Trophoblast cell (in vitro differentiated cells and primary cell): ENCODE measurements at regions not wholly inside any gene's neighbourhood (a gene's known extent, or its start where the extent isn't known, plus 50 kb on each side); places are given as distances from the start of the nearest gene placed in this dataset.

ENCODE experiments used
- DNase-seq, 2 donors: peaks; one replicate each; pipeline ENCODE4 v3.0.0-alpha.2; 2016
- H2AFZ ChIP-seq: 2 replicates; pipeline ENCODE4 v1.6.1; 2013; ENCODE audit warnings: low read length, moderate library complexity, mild to moderate bottlenecking; ENCODE audit not compliant: insufficient read depth, poor library complexity
- H2AK5ac ChIP-seq: 2 replicates; pipeline ENCODE4 v1.6.1; 2013; ENCODE audit warnings: mild to moderate bottlenecking, low read length
- H2BK120ac ChIP-seq: 2 replicates; pipeline ENCODE4 v1.6.1; 2013; ENCODE audit warnings: low read length, mild to moderate bottlenecking, moderate library complexity; ENCODE audit not compliant: insufficient read depth, poor library complexity
- H2BK12ac ChIP-seq: 2 replicates; pipeline ENCODE4 v1.6.1; 2013; ENCODE audit warnings: mild to moderate bottlenecking, low read length, moderate library complexity
- H2BK5ac ChIP-seq: 2 replicates; pipeline ENCODE4 v1.6.1; 2013; ENCODE audit warnings: low read length, low read depth, moderate library complexity, mild to moderate bottlenecking; ENCODE audit not compliant: poor library complexity
- H3K14ac ChIP-seq: 2 replicates; pipeline ENCODE4 v1.6.1; 2013; ENCODE audit warnings: mild to moderate bottlenecking, low read length
- H3K18ac ChIP-seq: 2 replicates; pipeline ENCODE4 v1.6.1; 2013; ENCODE audit warnings: mild to moderate bottlenecking, low read length
- H3K23ac ChIP-seq: 2 replicates; pipeline ENCODE4 v1.6.1; 2013; ENCODE audit warnings: low read length
- H3K27ac ChIP-seq: 2 replicates; pipeline ENCODE4 v1.5.1; 2013; ENCODE audit warnings: low read depth, mild to moderate bottlenecking, inconsistent platforms, low read length, moderate library complexity
- H3K27me3 ChIP-seq: 2 replicates; pipeline ENCODE4 v1.6.1; 2013; ENCODE audit warnings: inconsistent platforms, mild to moderate bottlenecking, low read length, moderate library complexity; ENCODE audit not compliant: insufficient read depth
- H3K36me3 ChIP-seq, 2 experiments: 1 replicate in 1 of 2; 2 replicates in 1 of 2; pipeline ENCODE4 v1.6.1; 2013; ENCODE audit warnings: low read length in 2 of 2, mild to moderate bottlenecking in 2 of 2, moderate library complexity in 1 of 2; ENCODE audit not compliant: insufficient read depth in 2 of 2, control insufficient read depth in 1 of 2
- H3K4ac ChIP-seq: 2 replicates; pipeline ENCODE4 v1.6.1; 2013; ENCODE audit warnings: low read depth, mild to moderate bottlenecking, low read length, moderate library complexity
- H3K4me1 ChIP-seq, 2 experiments: 1 replicate in 1 of 2; 2 replicates in 1 of 2; pipeline ENCODE4 v1.6.1; 2013; ENCODE audit warnings: low read length in 2 of 2, mild to moderate bottlenecking in 2 of 2, moderate library complexity in 1 of 2; ENCODE audit not compliant: insufficient read depth in 2 of 2, control insufficient read depth in 1 of 2
- H3K4me2 ChIP-seq: 2 replicates; pipeline ENCODE4 v1.6.1; 2013; ENCODE audit warnings: inconsistent platforms, mild to moderate bottlenecking, low read length, moderate library complexity
- H3K4me3 ChIP-seq: 2 replicates; pipeline ENCODE4 v1.5.1; 2013; ENCODE audit warnings: mild to moderate bottlenecking, low read depth, low read length, inconsistent platforms
- H3K79me1 ChIP-seq: one replicate; pipeline ENCODE4 v1.6.1; 2013; ENCODE audit warnings: low read length
- H3K79me2 ChIP-seq: 2 replicates; pipeline ENCODE4 v1.6.1; 2013; ENCODE audit warnings: low read length, mild to moderate bottlenecking; ENCODE audit not compliant: control insufficient read depth, insufficient read depth, poor library complexity
- H3K9ac ChIP-seq: 2 replicates; pipeline ENCODE4 v1.6.1; 2013; ENCODE audit warnings: mild to moderate bottlenecking, low read length
- H3K9me3 ChIP-seq: 2 replicates; pipeline ENCODE4 v1.6.1; 2013; ENCODE audit warnings: low read depth, mild to moderate bottlenecking, control low read depth, inconsistent platforms, low read length; ENCODE audit not compliant: insufficient read depth
- H4K12ac ChIP-seq: 2 replicates; pipeline ENCODE4 v1.6.1; 2013; ENCODE audit warnings: low read depth, mild to moderate bottlenecking, low read length, moderate library complexity
- H4K8ac ChIP-seq: 2 replicates; pipeline ENCODE4 v1.6.1; 2013; ENCODE audit warnings: low read depth, mild to moderate bottlenecking, low read length, moderate library complexity
- H4K91ac ChIP-seq: one replicate; pipeline ENCODE4 v1.6.1; 2013; ENCODE audit warnings: low read depth, mild to moderate bottlenecking, low read length, moderate library complexity
- WGBS: extraction: QIAGEN DNeasy Blood & Tissue Kit; methylation state at CpG from one replicate; pipeline ENCODE4 v1.1.7; 2013; ENCODE audit warnings: missing lambda C conversion rate; ENCODE audit not compliant: insufficient read length, insufficient coverage; ENCODE audit errors: extremely low coverage; 5-methylcytosine and 5-hydroxymethylcytosine counted together

DNA sequence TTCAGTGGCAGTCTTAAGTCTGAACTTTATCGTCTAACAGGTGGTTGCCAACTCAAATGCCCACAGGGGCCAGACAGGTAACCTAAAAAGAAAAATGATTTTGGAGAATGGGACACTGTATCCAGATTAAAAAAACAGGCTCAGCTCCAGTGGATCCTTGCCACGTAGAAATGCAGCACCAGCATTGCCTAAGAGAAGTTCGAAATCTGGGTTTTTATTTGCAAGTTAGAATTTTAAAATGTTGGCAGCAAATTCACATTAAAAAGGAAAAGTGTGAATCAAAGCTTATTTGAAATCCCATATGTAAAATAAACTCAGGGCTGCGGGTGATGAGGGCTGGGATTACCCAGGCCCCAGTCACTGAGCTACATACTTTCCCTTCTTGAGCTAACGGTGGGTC, 408.5 kb upstream of the SUCLG2 start:
- H2BK12ac ChIP-seq, result no peak overlapping the region
- no peak overlapping the region for H3K4me2 ChIP-seq
- no peak overlapping the region for H3K9ac ChIP-seq
- no peak overlapping the region for H3K23ac ChIP-seq
- WGBS, result no CpG with 5 or more reads among the region's 5 CpGs
- H4K8ac ChIP-seq, result no peak overlapping the region
- peak in 1 of 2 donors; percentile 4 for DNase-seq
- no peak overlapping the region for H3K27ac ChIP-seq
- H3K4ac ChIP-seq, result no peak overlapping the region
- no peak overlapping the region for H3K14ac ChIP-seq
- no peaks in the 10 kb centered on the region for H3K4me1 ChIP-seq
- H2AFZ ChIP-seq, result no peak overlapping the region
- no peak overlapping the region for H4K12ac ChIP-seq
- no peaks in the 10 kb centered on the region for H3K27me3 ChIP-seq
- H3K79me2 ChIP-seq, result no peaks in the 10 kb centered on the region
- H3K18ac ChIP-seq, result no peak overlapping the region
- no peak overlapping the region for H3K4me3 ChIP-seq
- no peaks in the 10 kb centered on the region for H3K9me3 ChIP-seq
- no peak overlapping the region for H2AK5ac ChIP-seq
- no peaks in the 10 kb centered on the region for H3K79me1 ChIP-seq
- H4K91ac ChIP-seq, result no peak overlapping the region
- no peaks in the 10 kb centered on the region for H3K36me3 ChIP-seq
- no peak overlapping the region for H2BK5ac ChIP-seq
- H2BK120ac ChIP-seq, result no peak overlapping the region

DNA sequence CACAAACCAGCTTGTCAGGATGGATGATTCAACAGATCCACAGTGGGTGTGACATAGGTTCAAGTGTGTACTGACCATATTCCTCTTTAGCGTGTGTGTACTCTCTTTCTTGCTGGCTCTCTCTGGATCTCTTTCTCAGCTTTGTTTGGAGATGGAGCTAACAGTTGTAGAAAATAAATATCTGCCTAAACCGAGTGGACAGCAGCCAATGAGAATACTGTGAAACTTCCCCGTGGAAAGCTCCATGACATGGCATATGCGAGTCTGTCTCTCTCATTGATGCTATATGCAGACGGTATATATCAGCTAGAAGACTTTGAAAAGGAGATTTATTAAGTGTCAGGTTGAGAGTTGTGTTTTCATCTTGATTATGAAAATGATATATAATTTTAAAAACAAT, 406.5 kb upstream of the SUCLG2 start:
- Histone ChIP-seq H3K18ac (no peak overlapping the region), H2BK5ac (no peak overlapping the region), H3K14ac (no peak overlapping the region), H3K79me2 (no peaks in the 10 kb centered on the region), H3K4me1 (no peaks in the 10 kb centered on the region), H4K12ac (no peak overlapping the region), H3K9me3 (no peaks in the 10 kb centered on the region), H3K27ac (no peak overlapping the region), H3K9ac (no peak overlapping the region), H3K79me1 (no peaks in the 10 kb centered on the region), H2AFZ (no peak overlapping the region), H3K4me3 (no peak overlapping the region), H3K27me3 (no peaks in the 10 kb centered on the region), H3K36me3 (no peaks in the 10 kb centered on the region), H2BK120ac (no peak overlapping the region), H3K23ac (no peak overlapping the region), H4K91ac (no peak overlapping the region), H3K4me2 (no peak overlapping the region), H2AK5ac (no peak overlapping the region), H2BK12ac (no peak overlapping the region), H3K4ac (no peak overlapping the region), H4K8ac (no peak overlapping the region)
- no peak for DNase-seq
- WGBS, result no CpG with 5 or more reads among the region's 5 CpGs

GRCh38 chr3:68060191-68060590, 405.8 kb upstream of the SUCLG2 start:
- Histone ChIP-seq H4K12ac (no peak overlapping the region), H3K36me3 (no peaks in the 10 kb centered on the region), H2BK120ac (no peak overlapping the region), H3K27ac (no peak overlapping the region), H3K79me2 (no peaks in the 10 kb centered on the region), H4K91ac (no peak overlapping the region), H3K9me3 (no peaks in the 10 kb centered on the region), H3K9ac (no peak overlapping the region), H3K18ac (no peak overlapping the region), H2AFZ (no peak overlapping the region), H2BK5ac (no peak overlapping the region), H3K27me3 (no peaks in the 10 kb centered on the region), H2BK12ac (no peak overlapping the region), H3K4ac (no peak overlapping the region), H4K8ac (no peak overlapping the region), H3K4me2 (no peak overlapping the region), H3K79me1 (no peaks in the 10 kb centered on the region), H3K4me1 (no peaks in the 10 kb centered on the region), H3K4me3 (no peak overlapping the region), H3K14ac (no peak overlapping the region), H2AK5ac (no peak overlapping the region), H3K23ac (no peak overlapping the region)
- no CpG with 5 or more reads among the region's 3 CpGs for WGBS
- peak; percentile 15 to 64 for DNase-seq

GRCh38 chr3:68059628-68060152, 405.3 kb upstream of the SUCLG2 start:
- Histone ChIP-seq H3K23ac (no peak overlapping the region), H3K79me1 (no peaks in the 10 kb centered on the region), H2BK12ac (no peak overlapping the region), H4K91ac (no peak overlapping the region), H3K9me3 (no peaks in the 10 kb centered on the region), H3K27ac (no peak overlapping the region), H2BK5ac (no peak overlapping the region), H2BK120ac (no peak overlapping the region), H3K18ac (no peak overlapping the region), H3K4me1 (no peaks in the 10 kb centered on the region), H2AFZ (no peak overlapping the region), H3K4ac (no peak overlapping the region), H3K27me3 (no peaks in the 10 kb centered on the region), H4K8ac (no peak overlapping the region), H3K36me3 (no peaks in the 10 kb centered on the region), H3K14ac (no peak overlapping the region), H4K12ac (no peak overlapping the region), H3K4me3 (no peak overlapping the region), H3K9ac (no peak overlapping the region), H3K4me2 (no peak overlapping the region), H2AK5ac (no peak overlapping the region), H3K79me2 (no peaks in the 10 kb centered on the region)
- no peak for DNase-seq
- no CpG with 5 or more reads among the region's 3 CpGs for WGBS
